SK-N-SH treated with all-trans-retinoic acid at 6 μM for 48 hours (cell line): ENCODE measurements at regions not wholly inside any gene's neighbourhood (a gene's known extent, or its start where the extent isn't known, plus 50 kb on each side); places are given as distances from the start of the nearest gene placed in this dataset.

Source experiments
- ARNTL ChIP-seq: fragments of 450-650 bp; formaldehyde crosslinking; IDR thresholded peaks from 2 replicates; pipeline ENCODE4 v1.5.0; 2020; ENCODE audit warnings: low read depth, mild to moderate bottlenecking, moderate library complexity, borderline replicate concordance
- BACH2 ChIP-seq: fragments of 250-450 bp; sonication (Bioruptor Pico); IDR thresholded peaks from 2 replicates; pipeline ENCODE4 v1.9.0; 2021; ENCODE audit warnings: mild to moderate bottlenecking, borderline replicate concordance
- CREB5 ChIP-seq: fragments of 250-450 bp; sonication (Bioruptor Pico); IDR thresholded peaks from 2 replicates; pipeline ENCODE4 v1.5.1; 2020; ENCODE audit warnings: low read depth, mild to moderate bottlenecking, moderate library complexity
- GLIS3 ChIP-seq: fragments of 250-450 bp; sonication (Bioruptor Pico); IDR thresholded peaks from 2 replicates; pipeline ENCODE4 v1.5.0; 2020; ENCODE audit warnings: mild to moderate bottlenecking, moderate library complexity
- PATZ1 ChIP-seq: fragments of 250-450 bp; sonication (Bioruptor Pico); IDR thresholded peaks from 2 replicates; pipeline ENCODE4 v1.8.0; 2020; ENCODE audit warnings: mild to moderate bottlenecking, moderate library complexity, borderline replicate concordance
- RARB ChIP-seq: fragments of 250-450 bp; sonication (Bioruptor Pico); IDR thresholded peaks from 2 replicates; pipeline ENCODE4 v1.8.0; 2021; ENCODE audit warnings: mild to moderate bottlenecking, moderate library complexity
- TOX ChIP-seq: fragments of 250-450 bp; sonication (Bioruptor Pico); IDR thresholded peaks from 2 replicates; pipeline ENCODE4 v1.8.0; 2021; ENCODE audit warnings: mild to moderate bottlenecking, moderate library complexity, borderline replicate concordance
- ZFP3 ChIP-seq: fragments of 250-450 bp; sonication (Bioruptor Pico); IDR thresholded peaks from 2 replicates; pipeline ENCODE4 v1.5.0; 2020; ENCODE audit warnings: mild to moderate bottlenecking, moderate library complexity
- ZNF70 ChIP-seq: fragments of 450-650 bp; formaldehyde crosslinking; IDR thresholded peaks from 2 replicates; pipeline ENCODE4 v1.5.0; 2020; ENCODE audit warnings: mild to moderate bottlenecking, moderate library complexity

- TF ChIP-seq PATZ1 (CRISPR knock-in tag) (no peak), BACH2 (CRISPR knock-in tag) (no peak), ZNF70 (CRISPR knock-in tag) (no peak), TOX (no peak), ARNTL (CRISPR knock-in tag) (no peak), RARB (CRISPR knock-in tag) (no peak), GLIS3 (CRISPR knock-in tag) (no peak), CREB5 (CRISPR knock-in tag) (no peak), ZFP3 (CRISPR knock-in tag) (no peak)
Observed at GRCh38 chr1:234768569-234769283, 158.7 kb upstream of the IRF2BP2 start.
